HCEC 1CT (cell line): ENCODE measurements at regions not wholly inside any gene's neighbourhood (a gene's known extent, or its start where the extent isn't known, plus 50 kb on each side); places are given as distances from the start of the nearest gene placed in this dataset.
A peak's percentile ranks its signal among the peaks of the same experiment; 100 is the strongest.
"Not testable (repeated sequence)": the region's sequence is repeated elsewhere in the genome, so short reads cannot be mapped to it uniquely, and the experiment has no call there.

Experiments used
- DNase-seq: peaks from one replicate; pipeline ENCODE4 v3.0.0-alpha.2; 2017

DNA sequence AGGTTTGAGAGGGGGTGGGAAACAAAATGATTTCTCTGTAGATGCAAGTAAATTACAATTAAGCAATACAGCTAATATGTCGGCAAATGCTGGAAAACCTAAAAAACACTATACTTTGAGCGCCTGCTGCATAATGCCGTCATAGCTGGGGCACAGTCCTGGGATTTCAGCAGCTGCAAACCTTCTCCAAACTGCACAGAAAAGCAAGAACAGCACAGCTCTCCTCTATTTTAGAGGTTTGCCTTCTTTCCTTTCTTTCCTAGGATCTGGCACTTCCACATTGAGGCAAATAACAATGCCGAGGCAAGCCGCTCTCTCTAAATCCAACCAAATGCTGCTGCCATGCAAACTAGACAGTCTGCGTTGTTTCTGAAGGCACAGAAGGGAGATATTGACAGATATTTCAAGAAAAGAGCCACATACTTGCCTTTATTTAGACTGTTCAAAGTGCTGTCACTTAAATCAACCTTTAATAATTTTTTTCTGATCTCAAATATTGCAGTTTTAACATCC, 287.1 kb upstream of the G2E3 start:
- DNase-seq, result no peak

- DNase-seq, result no peak
These were observed 285.8 kb upstream of the G2E3 start for GRCh38 chr14:30272848-30273832.

GRCh38 chr14:30275604-30276003, 283.4 kb upstream of the G2E3 start:
- no peak for DNase-seq

DNA sequence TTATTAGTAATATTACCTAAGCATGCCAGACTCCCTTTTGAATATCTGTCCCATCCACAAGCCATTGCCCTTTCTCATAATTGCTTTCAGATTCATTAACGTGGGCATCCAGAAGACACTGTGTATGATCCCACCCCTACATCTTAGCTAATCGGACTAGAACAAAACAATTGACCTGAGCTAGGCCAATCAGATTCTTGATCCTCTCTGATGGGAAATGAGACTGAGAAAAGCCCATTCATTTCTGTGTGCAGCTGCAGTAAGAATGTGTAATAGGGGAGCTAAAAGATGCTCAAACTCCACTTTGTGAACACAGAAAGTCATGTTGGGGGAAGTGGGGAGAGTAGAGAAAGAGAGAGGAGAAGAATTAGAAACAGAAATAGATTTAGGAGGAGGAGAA, 281.7 kb upstream of the G2E3 start:
- no peak for DNase-seq

DNA sequence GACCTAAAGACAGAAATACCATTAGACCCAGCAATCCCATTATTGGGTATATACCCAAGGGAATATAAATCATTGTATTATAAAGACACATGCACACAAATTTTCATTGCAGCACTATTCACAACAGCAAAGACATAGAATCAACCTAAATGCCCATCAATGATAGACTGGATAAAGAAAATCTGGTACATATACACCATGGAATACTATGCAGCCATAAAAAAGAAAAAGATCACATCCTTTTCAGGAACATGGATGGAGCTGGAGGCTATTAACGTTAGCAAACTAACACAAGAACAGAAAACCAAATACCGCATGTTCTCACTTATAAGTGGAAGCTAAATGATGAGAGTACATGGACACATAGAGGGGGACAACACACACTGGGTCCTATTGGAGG, 280.1 kb upstream of the G2E3 start:
- DNase-seq, result not testable (repeated sequence)

- DNase-seq, result peak; percentile 60
These were observed 275.0 kb upstream of the G2E3 start for GRCh38 chr14:30283822-30284446.

DNA sequence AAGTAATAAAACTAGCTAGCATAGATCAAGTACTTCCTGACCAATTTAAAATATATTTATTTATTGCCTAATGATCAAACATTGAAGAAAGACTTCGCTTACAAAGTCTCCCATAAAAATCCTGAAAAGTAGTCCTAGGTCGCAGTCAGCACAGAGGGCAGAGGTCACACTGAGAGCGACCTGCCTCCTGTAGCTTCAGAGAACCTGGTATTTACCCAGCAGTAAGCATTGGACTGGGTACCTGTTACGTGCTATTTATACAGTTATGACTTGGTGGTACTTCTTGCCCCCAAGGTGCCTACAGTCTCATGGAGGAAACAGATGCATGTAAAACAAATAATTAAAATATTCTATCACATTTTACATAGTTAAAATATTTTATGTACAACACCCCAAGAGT, 274.1 kb upstream of the G2E3 start:
- DNase-seq, result no peak

- no peak for DNase-seq
These were observed 271.1 kb upstream of the G2E3 start for GRCh38 chr14:30287579-30288445.

- DNase-seq, result no peak
These were observed 269.0 kb upstream of the G2E3 start for GRCh38 chr14:30290001-30290400.

- peak; percentile 87 for DNase-seq
These were observed 267.7 kb upstream of the G2E3 start for GRCh38 chr14:30291216-30291615.

GRCh38 chr14:30292541-30292940, 266.4 kb upstream of the G2E3 start:
- no peak for DNase-seq

DNA sequence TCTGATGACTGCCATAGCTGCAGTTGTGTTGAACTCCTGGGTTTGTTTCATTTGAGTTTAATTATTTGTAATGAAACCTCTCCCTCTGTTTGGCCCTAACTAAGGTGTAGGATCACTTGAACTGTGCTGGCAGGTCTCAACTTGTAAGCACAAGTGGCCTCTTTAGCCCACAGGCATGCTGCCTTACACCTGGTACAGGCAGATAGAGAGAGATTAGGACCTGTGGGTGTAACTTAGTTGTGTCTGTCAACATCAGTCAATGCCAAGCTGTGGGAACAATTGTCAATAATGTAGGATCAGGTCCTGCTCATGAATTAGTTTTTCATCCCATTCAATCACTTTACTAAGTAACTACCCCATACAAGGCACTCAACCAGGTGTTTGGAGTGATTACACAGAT, 263.0 kb upstream of the G2E3 start:
- no peak for DNase-seq

DNA sequence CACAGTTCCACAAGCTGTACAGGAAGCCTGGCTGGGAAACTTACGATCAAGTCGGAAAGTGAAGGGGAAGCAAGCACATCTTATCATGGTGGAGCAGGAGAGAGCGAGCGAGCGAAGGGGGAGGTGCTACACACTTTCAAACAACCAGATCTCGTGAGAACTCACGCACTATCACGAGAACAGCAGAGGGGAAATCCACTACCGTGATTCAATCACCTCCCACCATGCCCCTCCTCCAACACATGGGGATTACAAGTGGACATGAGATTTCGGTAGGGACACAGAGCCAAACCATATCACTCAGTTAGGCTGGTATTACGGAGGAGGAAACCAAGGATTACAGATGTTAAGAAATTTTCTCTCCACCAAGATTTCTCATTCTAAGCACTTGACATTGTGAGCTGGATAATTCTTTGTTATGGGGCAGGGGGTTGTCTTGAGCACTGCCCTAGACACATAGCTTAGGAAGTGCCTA, 262.0 kb upstream of the G2E3 start:
- no peak for DNase-seq

DNA sequence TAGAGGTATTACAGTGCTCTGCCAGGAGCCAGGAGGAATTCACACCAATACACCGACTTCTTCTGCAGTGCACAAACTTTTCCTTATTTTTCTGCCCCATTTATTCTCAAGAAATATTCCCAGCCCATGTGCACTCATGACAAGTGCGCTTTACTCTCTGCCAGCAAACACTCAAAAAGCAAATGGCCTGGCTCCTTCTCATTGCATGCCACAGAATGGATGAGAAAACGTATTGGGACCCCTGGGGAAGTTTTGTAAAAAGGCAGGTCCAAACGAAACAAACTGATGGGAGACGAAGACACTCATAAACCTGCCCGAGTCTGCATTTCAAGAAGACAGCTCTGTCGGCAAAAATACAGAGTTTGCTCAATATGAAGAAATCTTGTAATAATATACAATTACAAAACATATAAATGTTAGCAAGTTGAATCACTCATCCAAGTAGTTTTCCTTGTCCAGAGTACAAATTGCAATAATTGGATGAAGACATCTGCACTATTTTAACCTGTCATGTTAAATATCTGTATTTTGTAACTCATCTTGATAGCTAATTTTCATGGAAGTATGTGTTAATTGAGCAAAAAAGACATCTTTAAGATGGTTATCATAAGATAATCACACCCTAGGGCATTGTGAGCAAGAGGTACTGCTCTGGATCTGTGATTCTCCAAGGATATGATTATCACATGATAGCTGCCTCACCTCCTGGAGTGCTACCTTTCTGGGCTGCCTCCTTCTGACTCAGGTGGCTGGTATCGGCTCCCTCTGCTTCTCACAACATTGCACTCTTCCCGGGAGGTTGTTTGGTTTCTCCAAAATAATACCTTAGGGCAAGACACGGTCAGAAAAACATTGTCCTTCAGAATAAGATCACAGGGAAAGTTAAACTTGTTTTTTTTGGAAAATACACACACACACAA, 260.8 kb upstream of the G2E3 start:
- no peak for DNase-seq

- no peak for DNase-seq
These were observed 259.0 kb upstream of the G2E3 start for GRCh38 chr14:30299915-30300314.

- DNase-seq, result no peak
These were observed 255.6 kb upstream of the G2E3 start for GRCh38 chr14:30303350-30303749.

DNA sequence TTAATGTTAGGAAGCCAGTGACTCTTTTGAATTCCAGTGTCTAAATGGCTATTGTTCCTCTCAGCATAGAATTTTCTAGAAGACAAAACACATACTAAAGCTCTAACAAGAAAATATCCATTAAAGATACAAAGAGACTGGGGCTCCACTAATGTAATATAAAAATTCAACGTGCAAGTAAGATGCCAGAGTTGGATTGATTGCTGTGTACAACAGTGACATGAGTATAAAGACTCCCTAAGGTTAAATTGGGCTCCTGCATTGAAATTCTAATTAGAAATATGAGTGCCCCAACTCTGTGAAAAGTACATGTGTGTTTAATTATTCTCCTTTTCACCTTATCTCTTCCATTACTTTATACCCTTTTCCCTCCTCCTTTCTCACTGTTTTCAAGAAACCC, 253.6 kb upstream of the G2E3 start:
- DNase-seq, result no peak

DNA sequence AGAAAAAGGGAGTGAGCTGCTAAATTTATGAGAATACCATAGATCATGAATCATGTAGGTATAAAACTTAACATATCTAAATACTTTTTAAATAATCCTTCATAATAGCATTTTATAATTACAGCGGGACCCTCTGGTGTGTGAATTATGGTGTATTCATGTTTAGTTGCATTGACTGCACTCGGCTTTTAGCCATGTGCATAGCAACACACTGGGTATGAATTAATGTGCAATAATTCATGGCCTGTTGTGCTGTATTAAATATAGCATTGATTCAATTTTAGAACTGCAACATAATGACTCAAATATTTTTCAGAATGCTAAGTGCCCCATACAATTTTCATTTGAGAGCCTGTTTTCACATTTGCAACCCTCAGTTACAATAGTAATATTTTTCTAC, 249.6 kb upstream of the G2E3 start:
- no peak for DNase-seq

GRCh38 chr14:30312214-30312613, 246.7 kb upstream of the G2E3 start:
- DNase-seq, result no peak

GRCh38 chr14:30317729-30318128, 241.2 kb upstream of the G2E3 start:
- no peak for DNase-seq

- DNase-seq, result no peak
These were observed 236.1 kb upstream of the G2E3 start for GRCh38 chr14:30322819-30323218.

DNA sequence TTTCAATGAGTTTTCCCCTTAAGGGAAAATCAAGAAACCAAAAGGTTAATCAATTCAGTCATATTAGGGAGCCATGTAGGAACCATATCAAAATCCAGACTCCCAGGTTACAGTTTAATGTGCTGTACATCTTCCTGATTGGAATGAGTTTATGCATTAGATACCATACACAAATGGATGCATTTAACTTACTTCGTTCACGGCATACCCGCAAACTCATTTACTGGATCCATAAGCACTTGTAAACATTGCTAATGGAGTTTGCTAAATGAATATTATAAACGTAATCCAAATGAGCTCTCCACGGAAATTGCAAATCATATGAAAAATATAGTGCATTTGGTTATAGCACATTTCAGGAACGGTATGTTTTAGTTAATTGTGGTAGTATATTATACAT, 228.9 kb upstream of the G2E3 start:
- no peak for DNase-seq
